IMR-90 (cell line): ENCODE measurements at regions not wholly inside any gene's neighbourhood (a gene's known extent, or its start where the extent isn't known, plus 50 kb on each side); places are given as distances from the start of the nearest gene placed in this dataset.

Experiments
- ATAC-seq: fragments of 200-7000 bp; cut with Tn5 transposase; 2 replicates; pipeline ENCODE4 v1.9.1; 2020; ENCODE audit warnings: low read depth, mild to moderate bottlenecking, moderate library complexity
- BruUV-seq: library from RNA; stranded (reverse); fragments of 400-500 nt; replicated peaks from 2 replicates; lab custom pipeline; 2021; lab: Mats Ljungman, UMichigan
- CTCF ChIA-PET: fragments of 300-600 bp; formaldehyde crosslinking; extraction: SDS; loops from one replicate; lab custom pipeline; 2021; ENCODE audit warnings: antibody characterized with exemption; lab: Yijun Ruan, JAX
- POLR2A ChIA-PET: fragments of 300-600 bp; sonication (Branson Sonifier 250); formaldehyde crosslinking; loops from one replicate; lab custom pipeline; 2022; ENCODE audit warnings: antibody characterized with exemption; ENCODE audit not compliant: unreplicated experiment; lab: Charles Lee
- DNase-seq: peaks from one replicate; pipeline ENCODE4 v3.0.0; 2013
- H2AFZ ChIP-seq: replicated peaks from 2 replicates; pipeline ENCODE3; 2013; ENCODE audit warnings: low read length, mild to moderate bottlenecking; ENCODE audit not compliant: poor library complexity
- H2AK5ac ChIP-seq: 2 replicates; pipeline ENCODE4 v1.6.1; 2013; ENCODE audit warnings: low read depth, low read length, inconsistent platforms
- H2AK9ac ChIP-seq: replicated peaks from 2 replicates; pipeline ENCODE3; 2013; ENCODE audit warnings: mild to moderate bottlenecking, low read depth, low read length, moderate library complexity; ENCODE audit not compliant: poor library complexity
- H2BK120ac ChIP-seq: 2 replicates; pipeline ENCODE4 v1.6.1; 2013; ENCODE audit warnings: low read depth, low read length, inconsistent platforms
- H2BK15ac ChIP-seq: 3 replicates; pipeline ENCODE4 v1.6.1; 2013; ENCODE audit warnings: low read depth, low read length, inconsistent platforms
- H2BK20ac ChIP-seq: 2 replicates; pipeline ENCODE4 v1.6.1; 2013; ENCODE audit warnings: low read depth, mild to moderate bottlenecking, inconsistent platforms, low read length, moderate library complexity
- H2BK5ac ChIP-seq: 2 replicates; pipeline ENCODE4 v1.6.1; 2013; ENCODE audit warnings: mild to moderate bottlenecking, low read depth, low read length, inconsistent platforms; ENCODE audit not compliant: poor library complexity, severe bottlenecking
- H3K14ac ChIP-seq: replicated peaks from 2 replicates; pipeline ENCODE4 v1.6.1; 2013; ENCODE audit warnings: low read depth, low read length, inconsistent platforms
- H3K18ac ChIP-seq: 2 replicates; pipeline ENCODE4 v1.6.1; 2013; ENCODE audit warnings: low read depth, low read length, control low read depth
- H3K23ac ChIP-seq: 2 replicates; pipeline ENCODE4 v1.6.1; 2013; ENCODE audit warnings: low read depth, low read length, inconsistent platforms
- H3K27ac ChIP-seq: 2 replicates; pipeline ENCODE4 v1.5.1; 2013; ENCODE audit warnings: mild to moderate bottlenecking, control low read depth, low read length; ENCODE audit not compliant: insufficient read depth
- H3K27me3 ChIP-seq: 2 replicates; pipeline ENCODE4 v1.6.1; 2013; ENCODE audit warnings: low read length; ENCODE audit not compliant: control insufficient read depth, insufficient read depth
- H3K36me3 ChIP-seq: 2 replicates; pipeline ENCODE4 v1.6.1; 2013; ENCODE audit warnings: low read length, mixed read lengths; ENCODE audit not compliant: control insufficient read depth, insufficient read depth
- H3K4ac ChIP-seq: 2 replicates; pipeline ENCODE4 v1.6.1; 2013; ENCODE audit warnings: low read depth, low read length, inconsistent platforms
- H3K4me1 ChIP-seq: 2 replicates; pipeline ENCODE4 v1.6.1; 2013; ENCODE audit warnings: low read length, mixed read lengths; ENCODE audit not compliant: control insufficient read depth, insufficient read depth
- H3K4me2 ChIP-seq: 2 replicates; pipeline ENCODE4 v1.6.1; 2013; ENCODE audit warnings: low read depth, mild to moderate bottlenecking, control low read depth, low read length, moderate library complexity
- H3K4me3 ChIP-seq: 2 replicates; pipeline ENCODE4 v1.5.1; 2013; ENCODE audit warnings: low read depth, mild to moderate bottlenecking, control low read depth, low read length, moderate library complexity; ENCODE audit not compliant: insufficient read depth
- H3K56ac ChIP-seq: 2 replicates; pipeline ENCODE4 v1.6.1; 2013; ENCODE audit warnings: low read length, inconsistent platforms; ENCODE audit not compliant: insufficient read depth; ENCODE audit errors: extremely low read depth
- H3K79me1 ChIP-seq, 2 experiments: 2 replicates each; pipeline ENCODE4 v1.6.1; 2013; ENCODE audit warnings: low read length in 2 of 2, inconsistent platforms in 1 of 2, low read depth in 1 of 2
- H3K9ac ChIP-seq: 2 replicates; pipeline ENCODE4 v1.6.1; 2013; ENCODE audit warnings: low read depth, low read length, control low read depth
- H3K9me1 ChIP-seq: 2 replicates; pipeline ENCODE4 v1.6.1; 2013; ENCODE audit warnings: low read length, inconsistent platforms; ENCODE audit not compliant: insufficient read depth
- H3K9me3 ChIP-seq: 2 replicates; pipeline ENCODE4 v1.6.1; 2013; ENCODE audit warnings: low read length; ENCODE audit not compliant: control insufficient read depth, insufficient read depth
- H4K20me1 ChIP-seq: 2 replicates; pipeline ENCODE4 v1.6.1; 2013; ENCODE audit warnings: low read length, inconsistent platforms; ENCODE audit not compliant: insufficient read depth
- H4K5ac ChIP-seq: 2 replicates; pipeline ENCODE4 v1.6.1; 2013; ENCODE audit warnings: mild to moderate bottlenecking, low read depth, low read length, control low read depth
- H4K8ac ChIP-seq, 2 experiments: 2 replicates each; pipeline ENCODE4 v1.6.1; 2013; ENCODE audit warnings: low read depth in 2 of 2, low read length in 2 of 2, control low read depth in 1 of 2, inconsistent platforms in 1 of 2
- H4K91ac ChIP-seq: 2 replicates; pipeline ENCODE4 v1.6.1; 2013; ENCODE audit warnings: low read depth, low read length, inconsistent platforms; ENCODE audit not compliant: insufficient read depth
- BHLHE40 ChIP-seq: fragments of 150-350 bp; IDR thresholded peaks from 2 replicates; pipeline ENCODE4 v1.6.1; 2016; ENCODE audit warnings: mild to moderate bottlenecking, low read depth, low read length
- CEBPB ChIP-seq: IDR thresholded peaks from 2 replicates; pipeline ENCODE4 v1.6.1; 2012; ENCODE audit warnings: low read depth, low read length, improper control_type of control experiment
- CHD1 ChIP-seq: IDR thresholded peaks from 2 replicates; pipeline ENCODE4 v1.6.1; 2012; ENCODE audit warnings: low read depth, low read length, improper control_type of control experiment
- CTCF ChIP-seq: conservative IDR thresholded peaks from 2 replicates; pipeline ENCODE4 v1.5.1; 2012; ENCODE audit warnings: mild to moderate bottlenecking, low read depth, low read length, improper control_type of control experiment
- ELK1 ChIP-seq: fragments of 150-350 bp; IDR thresholded peaks from 2 replicates; pipeline ENCODE4 v1.6.1; 2016; ENCODE audit warnings: low read depth, mild to moderate bottlenecking, low read length, moderate library complexity, borderline replicate concordance
- FOS ChIP-seq: fragments of 150-350 bp; IDR thresholded peaks from 2 replicates; pipeline ENCODE4 v1.6.1; 2016; ENCODE audit warnings: low read depth, low read length
- MAFK ChIP-seq: IDR thresholded peaks from 2 replicates; pipeline ENCODE4 v1.6.1; 2012; ENCODE audit warnings: low read depth, low read length, improper control_type of control experiment
- MAZ ChIP-seq: IDR thresholded peaks from 2 replicates; pipeline ENCODE4 v1.6.1; 2012; ENCODE audit warnings: low read depth, mild to moderate bottlenecking, low read length, improper control_type of control experiment, moderate library complexity, borderline replicate concordance
- MXI1 ChIP-seq: IDR thresholded peaks from 2 replicates; pipeline ENCODE4 v1.6.1; 2012; ENCODE audit warnings: low read depth, mild to moderate bottlenecking, low read length, moderate library complexity, borderline replicate concordance
- NFE2L2 ChIP-seq: fragments of 150-350 bp; IDR thresholded peaks from 2 replicates; pipeline ENCODE4 v1.6.1; 2016; ENCODE audit warnings: low read depth, mild to moderate bottlenecking, low read length
- POLR2A ChIP-seq: IDR thresholded peaks from 2 replicates; pipeline ENCODE4 v1.6.1; 2012; ENCODE audit warnings: mild to moderate bottlenecking, low read depth, low read length
- RAD21 ChIP-seq: IDR thresholded peaks from 2 replicates; pipeline ENCODE4 v1.6.1; 2012; ENCODE audit warnings: low read length, improper control_type of control experiment
- RCOR1 ChIP-seq: IDR thresholded peaks from 2 replicates; pipeline ENCODE4 v1.6.1; 2012; ENCODE audit warnings: mild to moderate bottlenecking, low read length, improper control_type of control experiment; ENCODE audit not compliant: insufficient replicate concordance
- RFX5 ChIP-seq: IDR thresholded peaks from 2 replicates; pipeline ENCODE4 v1.8.0; 2012; ENCODE audit warnings: low read depth, mild to moderate bottlenecking, low read length, moderate library complexity
- SMC3 ChIP-seq: fragments of 150-350 bp; IDR thresholded peaks from 2 replicates; pipeline ENCODE4 v1.6.1; 2016; ENCODE audit warnings: low read depth, mild to moderate bottlenecking, antibody characterized with exemption, low read length, moderate library complexity
- USF2 ChIP-seq: fragments of 150-350 bp; IDR thresholded peaks from 2 replicates; pipeline ENCODE4 v1.6.1; 2017; ENCODE audit warnings: mild to moderate bottlenecking, antibody characterized with exemption, low read length, low read depth
- WGBS, 2 experiments: methylation state at CpG; one replicate each; pipeline versions ENCODE4 v1.1.5 to v1.1.7; 2013; ENCODE audit warnings: missing lambda C conversion rate in 2 of 2; ENCODE audit not compliant: insufficient read length in 1 of 2; ENCODE audit errors: extremely low coverage in 2 of 2; 5-methylcytosine and 5-hydroxymethylcytosine counted together
- dilution Hi-C: fragments of 300-500 bp; cut with HindIII; formaldehyde crosslinking; loops from one replicate; pipeline ENCODE4 v1.14.3; 2018; ENCODE audit warnings: low sequenced_read_pairs; ENCODE audit not compliant: unreplicated experiment
- in situ Hi-C: fragments of 300-500 bp; cut with MboI; formaldehyde crosslinking; loops from 3 replicates; pipeline ENCODE4 v1.14.3; 2019; ENCODE audit warnings: low sequenced_read_pairs, inconsistent platforms, mixed read lengths
- intact Hi-C: fragments of 100-400 bp; cut with micrococcal nuclease; formaldehyde crosslinking; loops from 2 replicates; pipeline ENCODE4 v1.10.0; 2022

GRCh38 chr9:82480921-82481320 lies 492.3 kb downstream of the SPATA31D1 start:
- DNase-seq (no peak), ATAC-seq (no peak)
- no peaks in the 10 kb centered on the region for H3K9me3 ChIP-seq
- no peak overlapping the region for H3K27ac ChIP-seq
- H3K36me3 ChIP-seq = no peaks in the 10 kb centered on the region
- intact Hi-C loops (no loop called here), dilution Hi-C loops (no loop called here), in situ Hi-C loops (loop anchor here (25.0 kb wide), 1 partner anchor 94 kb away; no protein-coding TSS in a partner anchor)
- no peak overlapping the region for H3K4me2 ChIP-seq
- H2BK5ac ChIP-seq = no peak overlapping the region
- no peak overlapping the region for H4K5ac ChIP-seq
- H4K91ac ChIP-seq = no peak overlapping the region
- TF ChIP-seq RAD21 (no peak), MXI1 (no peak), CTCF (no peak), MAZ (no peak), FOS (no peak), MAFK (no peak), SMC3 (no peak), POLR2A (no peak), CEBPB (no peak), NFE2L2 (no peak), BHLHE40 (no peak), USF2 (no peak), ELK1 (no peak), CHD1 (no peak), RFX5 (no peak), RCOR1 (no peak)
- CTCF ChIA-PET = interaction anchor here (0.6 to 0.9 kb wide), 2 partner anchors 9 to 899 kb away, joined by 3 read pairs; no protein-coding TSS in a partner anchor
- no peaks in the 10 kb centered on the region for H3K4me1 ChIP-seq
- no peak overlapping the region for H2AK9ac ChIP-seq
- H2AFZ ChIP-seq = no peak overlapping the region
- H2BK15ac ChIP-seq = no peak overlapping the region
- no peak overlapping the region for H4K8ac ChIP-seq
- no peaks in the 10 kb centered on the region for H3K79me1 ChIP-seq
- no peaks in the 10 kb centered on the region for H4K20me1 ChIP-seq
- H3K27me3 ChIP-seq = no peaks in the 10 kb centered on the region
- POLR2A ChIA-PET = no interaction called here
- no peak overlapping the region for H3K56ac ChIP-seq
- BruUV-seq = no TSS peak
- H2BK20ac ChIP-seq = no peak overlapping the region
- H2BK120ac ChIP-seq = no peak overlapping the region
- H3K4ac ChIP-seq = no peak overlapping the region
- no peak overlapping the region for H3K4me3 ChIP-seq
- H3K14ac ChIP-seq = no peak overlapping the region
- H3K23ac ChIP-seq = no peak overlapping the region
- no peak overlapping the region for H3K9ac ChIP-seq
- H3K9me1 ChIP-seq = no peaks in the 10 kb centered on the region
- no peak overlapping the region for H3K18ac ChIP-seq
- H2AK5ac ChIP-seq = no peak overlapping the region
- WGBS, 2 experiments = no CpG with 5 or more reads among the region's 2 CpGs
